Loucy (cell line): ENCODE measurements at regions not wholly inside any gene's neighbourhood (a gene's known extent, or its start where the extent isn't known, plus 50 kb on each side); places are given as distances from the start of the nearest gene placed in this dataset.

Experiments
- CTCF ChIP-seq: fragments of 200-600 bp; sonication (generic); conservative IDR thresholded peaks from 2 replicates; pipeline ENCODE4 v1.5.1; 2014; ENCODE audit warnings: mild to moderate bottlenecking, antibody characterized with exemption, low read length
- EZH2phosphoT487 ChIP-seq: fragments of 200-600 bp; IDR thresholded peaks from 2 replicates; pipeline ENCODE4 v1.6.1; 2018; ENCODE audit warnings: antibody characterized with exemption, mild to moderate bottlenecking, moderate library complexity, borderline replicate concordance

- no peak for TF ChIP-seq CTCF
- no peak for TF ChIP-seq EZH2phosphoT487
These were observed 789.2 kb downstream of the DIPK2A start for GRCh38 chr3:144760831-144761230.
